ENCODE measurements at regions not wholly inside any gene's neighbourhood (a gene's known extent, or its start where the extent isn't known, plus 50 kb on each side); places are given as distances from the start of the nearest gene placed in this dataset.

DNA sequence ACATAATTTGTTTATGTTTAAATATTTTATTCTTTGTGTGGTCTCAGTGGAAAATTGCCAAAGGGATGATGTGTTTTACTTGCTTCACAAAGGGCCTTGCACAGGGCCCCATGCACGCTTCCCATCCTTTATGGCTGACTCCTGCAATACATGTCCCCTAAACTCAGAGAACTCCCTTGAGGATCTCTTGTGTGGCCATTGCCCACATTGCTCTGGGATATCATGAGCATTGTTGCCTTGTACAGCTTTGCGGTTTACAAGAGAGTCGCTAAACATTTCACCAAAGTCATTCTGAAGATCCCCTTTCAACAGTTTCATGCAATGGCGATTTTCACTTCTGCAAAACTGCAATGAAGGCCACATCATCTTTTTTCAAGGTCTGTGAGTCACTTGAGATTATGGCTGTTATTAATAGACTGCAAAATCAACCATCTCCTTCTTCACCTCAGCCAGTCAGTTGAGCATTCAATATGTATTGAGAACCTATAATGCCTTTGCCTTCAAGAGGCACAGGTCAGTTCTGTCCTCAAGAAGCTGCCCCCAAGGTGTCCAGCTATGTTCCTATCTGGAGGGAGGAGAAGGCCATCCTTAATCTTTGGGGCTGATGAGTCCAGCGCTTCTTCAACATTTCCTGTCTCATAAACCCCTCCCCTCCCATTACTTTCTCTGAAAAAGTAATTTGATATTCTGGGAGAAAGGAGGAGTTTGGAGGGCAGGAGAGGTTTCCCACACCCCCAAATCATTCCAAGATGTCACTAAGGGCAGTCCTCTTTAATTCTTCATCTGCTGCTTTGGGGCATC is 108.1 kb downstream of the CCDC71L start:
- TF ChIP-seq, protein P1, sequence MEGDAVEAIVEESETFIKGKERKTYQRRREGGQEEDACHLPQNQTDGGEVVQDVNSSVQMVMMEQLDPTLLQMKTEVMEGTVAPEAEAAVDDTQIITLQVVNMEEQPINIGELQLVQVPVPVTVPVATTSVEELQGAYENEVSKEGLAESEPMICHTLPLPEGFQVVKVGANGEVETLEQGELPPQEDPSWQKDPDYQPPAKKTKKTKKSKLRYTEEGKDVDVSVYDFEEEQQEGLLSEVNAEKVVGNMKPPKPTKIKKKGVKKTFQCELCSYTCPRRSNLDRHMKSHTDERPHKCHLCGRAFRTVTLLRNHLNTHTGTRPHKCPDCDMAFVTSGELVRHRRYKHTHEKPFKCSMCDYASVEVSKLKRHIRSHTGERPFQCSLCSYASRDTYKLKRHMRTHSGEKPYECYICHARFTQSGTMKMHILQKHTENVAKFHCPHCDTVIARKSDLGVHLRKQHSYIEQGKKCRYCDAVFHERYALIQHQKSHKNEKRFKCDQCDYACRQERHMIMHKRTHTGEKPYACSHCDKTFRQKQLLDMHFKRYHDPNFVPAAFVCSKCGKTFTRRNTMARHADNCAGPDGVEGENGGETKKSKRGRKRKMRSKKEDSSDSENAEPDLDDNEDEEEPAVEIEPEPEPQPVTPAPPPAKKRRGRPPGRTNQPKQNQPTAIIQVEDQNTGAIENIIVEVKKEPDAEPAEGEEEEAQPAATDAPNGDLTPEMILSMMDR (IDR thresholded peaks at IDR 0.05), result no peak
- TF ChIP-seq ZFX (IDR thresholded peaks at IDR 0.05; ENCODE audit: borderline replicate concordance), result no peak

Data from 22Rv1 (cell line).